RWPE2 (cell line): ENCODE measurements at regions not wholly inside any gene's neighbourhood (a gene's known extent, or its start where the extent isn't known, plus 50 kb on each side); places are given as distances from the start of the nearest gene placed in this dataset.

Experiments used
- ATAC-seq: fragments of 200-7000 bp; cut with Tn5 transposase; 3 replicates; pipeline ENCODE4 v1.9.1; 2021; ENCODE audit warnings: low read depth
- DNase-seq: peaks from one replicate; pipeline ENCODE4 v3.0.0-alpha.2; 2020; ENCODE audit warnings: low spot score
- H3K27ac ChIP-seq: fragments of 450-650 bp; 2 replicates; pipeline ENCODE4 v1.5.1; 2017; ENCODE audit warnings: mild to moderate bottlenecking; ENCODE audit not compliant: poor library complexity, severe bottlenecking
- H3K27me3 ChIP-seq: fragments of 250-450 bp; sonication (Bioruptor Pico); 2 replicates; pipeline ENCODE4 v1.5.1; 2021; ENCODE audit warnings: mild to moderate bottlenecking, moderate library complexity; ENCODE audit not compliant: insufficient read depth, poor library complexity, severe bottlenecking
- H3K36me3 ChIP-seq: fragments of 250-450 bp; sonication (Bioruptor Pico); 2 replicates; pipeline ENCODE4 v1.5.1; 2020; ENCODE audit warnings: low read depth, mild to moderate bottlenecking, moderate library complexity
- H3K4me1 ChIP-seq: fragments of 250-450 bp; sonication (Bioruptor Pico); 2 replicates; pipeline ENCODE4 v1.5.1; 2021; ENCODE audit warnings: mild to moderate bottlenecking, moderate library complexity; ENCODE audit not compliant: insufficient read depth, poor library complexity, severe bottlenecking
- H3K4me3 ChIP-seq: fragments of 250-450 bp; sonication (Bioruptor Pico); 2 replicates; pipeline ENCODE4 v1.5.1; 2021; ENCODE audit warnings: mild to moderate bottlenecking, moderate library complexity; ENCODE audit not compliant: severe bottlenecking
- H3K9me3 ChIP-seq: fragments of 250-450 bp; sonication (Bioruptor Pico); 2 replicates; pipeline ENCODE4 v1.5.1; 2021; ENCODE audit warnings: mild to moderate bottlenecking, moderate library complexity; ENCODE audit not compliant: severe bottlenecking
- CTCF ChIP-seq: fragments of 450-650 bp; IDR thresholded peaks from one replicate; pipeline ENCODE4 v1.5.1; 2017; ENCODE audit warnings: mild to moderate bottlenecking, moderate library complexity; ENCODE audit not compliant: poor library complexity, severe bottlenecking

GRCh38 chr6:967701-968100, 274.8 kb upstream of the EXOC2 start:
- peaks cover 2% of the 10 kb centered on the region for H3K27me3 ChIP-seq
- H3K9me3 ChIP-seq, result no peaks in the 10 kb centered on the region
- no peaks in the 10 kb centered on the region for H3K36me3 ChIP-seq
- TF ChIP-seq CTCF, result no peak
- no peak overlapping the region for H3K27ac ChIP-seq
- H3K4me3 ChIP-seq, result no peak overlapping the region
- ATAC-seq, result no peak
- no peaks in the 10 kb centered on the region for H3K4me1 ChIP-seq
- no peak for DNase-seq

GRCh38 chr6:965343-965742, 272.4 kb upstream of the EXOC2 start:
- no peaks in the 10 kb centered on the region for H3K4me1 ChIP-seq
- ATAC-seq (no peak), DNase-seq (no peak)
- no peak overlapping the region for H3K4me3 ChIP-seq
- H3K36me3 ChIP-seq, result no peaks in the 10 kb centered on the region
- peaks cover 2% of the 10 kb centered on the region for H3K27me3 ChIP-seq
- H3K9me3 ChIP-seq, result no peaks in the 10 kb centered on the region
- H3K27ac ChIP-seq, result no peak overlapping the region
- no peak for TF ChIP-seq CTCF

GRCh38 chr6:963456-963855, 270.5 kb upstream of the EXOC2 start:
- Histone ChIP-seq H3K36me3 (no peaks in the 10 kb centered on the region), H3K4me3 (no peak overlapping the region), H3K9me3 (no peaks in the 10 kb centered on the region), H3K4me1 (no peaks in the 10 kb centered on the region), H3K27me3 (peaks cover 2% of the 10 kb centered on the region), H3K27ac (no peak overlapping the region)
- no peak for DNase-seq
- ATAC-seq, result no peak
- no peak for TF ChIP-seq CTCF

- no peaks in the 10 kb centered on the region for H3K36me3 ChIP-seq
- ATAC-seq, result no peak
- H3K27ac ChIP-seq, result no peak overlapping the region
- DNase-seq, result no peak
- peaks cover 2% of the 10 kb centered on the region for H3K27me3 ChIP-seq
- no peak for TF ChIP-seq CTCF
- no peaks in the 10 kb centered on the region for H3K4me1 ChIP-seq
- no peaks in the 10 kb centered on the region for H3K9me3 ChIP-seq
- no peak overlapping the region for H3K4me3 ChIP-seq
These were observed 268.5 kb upstream of the EXOC2 start for GRCh38 chr6:961407-961960.

- Histone ChIP-seq H3K4me3 (no peak overlapping the region), H3K27ac (no peak overlapping the region), H3K27me3 (peaks cover 2% of the 10 kb centered on the region), H3K4me1 (no peaks in the 10 kb centered on the region), H3K9me3 (no peaks in the 10 kb centered on the region), H3K36me3 (no peaks in the 10 kb centered on the region)
- TF ChIP-seq CTCF, result no peak
- no peak for ATAC-seq
- DNase-seq, result no peak
These were observed 267.4 kb upstream of the EXOC2 start for GRCh38 chr6:960356-960755.
